GM18909 (cell line): ENCODE measurements at regions not wholly inside any gene's neighbourhood (a gene's known extent, or its start where the extent isn't known, plus 50 kb on each side); places are given as distances from the start of the nearest gene placed in this dataset.

Experiments used
- ATAC-seq: cut with Tn5 transposase; IDR thresholded peaks from one replicate; pipeline ENCODE4 v1.9.1; 2021; ENCODE audit warnings: mild to moderate bottlenecking; ENCODE audit not compliant: unreplicated experiment, poor library complexity

DNA sequence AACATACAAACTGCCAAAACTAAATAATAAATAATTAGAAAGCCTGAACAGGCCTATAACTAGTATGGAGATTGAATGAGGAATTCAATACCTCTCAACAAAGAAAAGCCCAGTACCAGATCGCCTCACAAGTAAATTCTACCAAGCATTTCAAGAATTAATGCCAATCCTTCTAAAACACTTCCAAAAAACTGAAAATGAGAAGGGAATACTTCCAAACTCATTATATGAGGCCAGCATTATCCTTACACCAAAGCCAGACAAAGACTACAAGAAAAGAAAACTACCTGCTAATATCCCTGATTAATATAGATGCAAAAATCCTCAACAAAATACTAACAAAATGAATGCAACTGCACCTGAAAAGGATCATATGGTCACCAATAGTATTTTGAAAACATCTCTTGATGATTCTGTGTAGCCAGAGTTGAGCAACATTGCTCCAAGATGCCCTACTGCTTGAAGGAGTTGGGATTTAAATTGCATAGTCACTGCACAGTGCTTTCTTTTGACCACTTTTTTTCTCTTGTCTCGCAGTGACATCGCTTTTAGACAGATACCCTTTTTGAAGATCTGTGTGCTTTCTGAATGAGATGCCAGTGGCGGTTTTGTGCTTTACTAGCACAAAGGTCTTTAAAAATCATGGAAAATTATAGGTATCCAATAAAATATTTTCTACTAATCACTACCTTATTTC, 487.2 kb upstream of the RASGRP1 start:
- ATAC-seq: no peak

DNA sequence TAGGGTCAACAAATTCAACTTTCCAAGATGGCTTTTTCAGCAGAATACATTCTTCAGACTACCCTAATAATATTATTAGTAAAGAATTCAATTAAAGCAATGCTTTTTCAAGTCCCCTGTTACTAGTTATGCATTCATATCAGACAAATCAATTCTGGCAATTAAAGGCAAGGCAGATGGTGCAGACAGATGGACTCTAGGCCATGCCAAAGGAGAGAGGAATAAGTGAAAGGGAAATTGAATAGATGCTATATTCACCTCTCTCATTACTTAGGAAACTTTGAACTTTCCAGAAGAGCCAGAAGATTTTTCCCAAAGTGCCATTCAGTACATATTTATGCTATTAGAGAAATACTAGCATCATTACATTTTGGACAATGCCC, 487.7 kb upstream of the RASGRP1 start:
- ATAC-seq: no peak

DNA sequence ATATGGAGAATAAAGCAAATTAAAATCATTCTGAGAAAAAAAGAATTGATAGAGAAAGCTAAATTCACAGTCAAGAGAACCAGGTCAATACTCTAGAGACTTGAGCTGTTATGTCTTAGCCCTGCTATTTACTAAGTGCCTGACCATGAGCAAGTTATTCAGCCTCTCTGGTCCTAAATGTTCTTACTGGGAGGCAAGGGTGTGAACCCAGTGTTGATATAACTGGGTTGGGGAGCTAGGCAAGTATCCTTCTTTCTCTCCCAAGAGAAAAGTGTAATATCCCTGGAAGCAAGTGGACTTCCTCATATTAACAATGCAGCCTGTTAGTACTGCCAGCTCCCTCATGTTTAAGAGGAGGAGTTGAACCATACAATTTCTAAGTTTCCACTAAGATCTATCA, 488.9 kb upstream of the RASGRP1 start:
- no peak for ATAC-seq

DNA sequence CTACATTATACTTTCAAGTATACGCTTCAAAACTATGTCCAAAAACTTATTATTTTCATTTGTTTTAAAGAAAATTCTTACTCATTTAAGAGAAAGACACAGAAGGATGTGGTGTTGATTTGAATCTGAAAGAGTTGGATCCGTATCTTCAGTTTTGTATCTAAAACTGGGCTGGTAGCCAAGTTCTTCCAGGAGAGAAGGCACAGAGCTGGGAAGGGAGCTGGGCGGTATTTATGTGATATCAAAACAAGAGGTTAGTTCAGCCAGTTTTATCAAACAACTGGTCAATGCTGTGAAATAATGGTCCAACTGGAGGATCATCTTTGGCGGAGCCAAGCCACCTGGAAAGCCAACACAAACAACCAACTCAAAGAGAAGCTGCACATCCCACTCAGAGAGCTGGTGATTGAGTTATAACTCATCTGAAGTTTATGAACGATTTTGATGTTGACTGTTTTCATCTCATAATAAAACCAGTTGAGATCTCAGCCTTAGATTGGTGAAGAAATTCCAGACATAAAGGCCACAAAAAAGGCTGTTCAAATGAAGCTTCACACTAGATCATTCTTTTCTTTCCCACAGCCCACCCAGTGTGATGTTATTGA, 489.6 kb upstream of the RASGRP1 start:
- ATAC-seq: no peak

DNA sequence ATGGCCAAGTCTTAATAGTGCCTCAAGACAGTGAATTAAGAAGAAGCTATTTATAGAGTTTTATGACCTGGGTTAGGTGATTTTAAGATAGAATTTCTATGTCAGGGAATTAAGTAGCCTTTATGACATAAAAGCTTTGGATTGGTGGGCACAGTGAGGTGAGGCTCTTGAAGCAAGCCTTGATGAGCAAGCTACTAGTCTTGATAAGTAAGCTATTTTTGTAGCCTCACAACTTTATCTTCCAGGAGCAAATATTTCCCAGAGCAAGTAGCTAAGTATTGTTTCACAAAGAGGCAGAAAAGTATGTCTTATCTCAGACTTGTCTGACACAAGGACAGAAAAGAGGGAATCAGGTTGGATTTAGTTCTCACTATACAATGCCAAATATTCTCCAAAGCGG, 491.7 kb upstream of the RASGRP1 start:
- ATAC-seq: no peak

DNA sequence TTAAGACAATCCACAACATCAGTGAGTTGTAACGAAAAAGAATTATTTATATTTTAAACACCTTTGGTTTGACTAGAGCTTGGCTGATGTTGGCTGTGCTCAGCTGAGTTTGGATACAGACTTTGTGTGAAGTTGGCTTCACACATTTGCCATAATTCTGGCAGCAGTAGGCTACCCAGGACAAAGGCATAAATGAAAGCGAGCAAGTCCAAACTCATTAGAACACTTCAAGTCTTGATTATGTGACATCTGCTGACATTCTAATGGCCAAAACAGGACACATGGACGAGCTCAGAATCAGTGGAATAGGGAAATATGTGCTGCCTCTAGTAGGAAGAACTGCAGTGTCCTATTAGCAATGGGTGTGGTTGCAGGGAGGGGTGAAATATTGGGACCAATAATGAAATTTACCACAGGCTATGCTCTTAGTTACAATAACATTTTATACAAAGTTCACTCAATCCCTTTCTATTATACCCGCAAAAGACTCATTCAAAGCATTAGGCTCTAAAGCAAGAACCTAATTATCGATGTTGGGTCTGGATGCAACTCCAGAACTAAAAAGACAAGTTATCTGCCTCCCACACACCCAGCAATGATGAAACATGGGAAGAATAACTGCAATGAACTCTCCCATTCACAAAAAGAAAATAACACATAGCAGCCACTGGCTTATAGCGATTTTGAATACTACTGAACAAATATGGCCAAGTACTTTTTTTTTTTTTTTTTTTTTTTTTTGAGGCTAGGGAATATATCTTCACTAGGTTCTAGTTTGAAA, 493.9 kb upstream of the RASGRP1 start:
- ATAC-seq: no peak

DNA sequence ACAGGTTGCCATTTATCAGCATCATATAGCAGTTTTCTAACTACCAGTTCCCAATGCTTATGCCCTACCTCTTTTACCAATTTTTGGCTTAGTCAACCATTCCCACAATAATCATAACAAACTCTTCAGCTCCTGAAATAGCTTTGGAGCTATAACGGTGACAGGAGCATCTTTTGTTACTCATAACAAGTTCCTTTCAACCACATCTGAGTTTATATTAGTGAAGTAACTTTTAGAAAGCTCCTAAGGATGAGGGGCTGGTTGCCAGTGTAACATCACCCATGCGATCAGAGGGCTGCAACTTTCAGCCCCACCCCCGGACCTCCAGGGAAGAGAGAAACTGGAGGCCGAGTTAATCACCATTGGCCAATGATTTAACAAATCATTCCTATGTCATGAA, 495.3 kb upstream of the RASGRP1 start:
- ATAC-seq: no peak

DNA sequence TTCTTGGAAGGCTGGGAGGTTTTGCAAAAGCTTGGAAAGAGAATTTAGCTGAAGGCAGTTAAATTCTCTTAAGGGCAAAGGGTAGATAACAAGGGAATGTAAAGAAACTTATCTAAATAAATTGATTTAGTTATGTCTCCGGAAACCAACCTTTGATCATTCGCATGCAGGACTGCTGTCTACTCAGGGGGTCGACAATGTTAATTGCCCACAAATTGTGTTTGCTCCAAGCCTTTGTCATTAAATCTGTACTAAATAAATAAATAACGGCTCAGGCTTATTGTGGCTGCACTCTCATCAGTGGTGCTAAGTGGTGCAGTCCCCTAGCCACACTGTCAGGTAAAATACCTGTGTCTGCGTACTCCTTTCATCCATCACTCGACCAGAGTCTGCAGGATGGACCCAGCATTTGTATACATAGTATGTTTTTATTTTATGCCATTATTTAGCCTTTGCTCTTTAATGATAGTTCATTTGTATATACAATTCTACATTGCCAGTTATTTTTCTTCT, 497.4 kb upstream of the RASGRP1 start:
- ATAC-seq: no peak

DNA sequence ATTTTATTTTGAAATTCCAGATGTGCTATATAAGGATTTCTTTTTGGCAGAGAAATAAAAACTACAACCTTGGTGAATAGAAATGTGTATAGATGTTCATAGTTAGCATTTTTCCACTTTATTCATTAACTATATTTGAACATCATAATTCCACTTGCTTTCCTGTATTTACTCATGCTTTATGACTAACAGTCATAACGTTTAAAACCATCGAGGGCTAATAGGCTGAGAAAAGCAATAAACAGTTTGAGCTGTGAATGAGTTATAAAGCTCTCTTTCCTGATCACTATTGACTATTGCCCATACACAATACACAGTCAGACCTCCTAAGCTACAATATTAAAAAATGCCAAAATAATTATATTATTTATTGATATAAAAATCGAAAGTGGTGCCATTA, 502.1 kb upstream of the RASGRP1 start:
- ATAC-seq: no peak

DNA sequence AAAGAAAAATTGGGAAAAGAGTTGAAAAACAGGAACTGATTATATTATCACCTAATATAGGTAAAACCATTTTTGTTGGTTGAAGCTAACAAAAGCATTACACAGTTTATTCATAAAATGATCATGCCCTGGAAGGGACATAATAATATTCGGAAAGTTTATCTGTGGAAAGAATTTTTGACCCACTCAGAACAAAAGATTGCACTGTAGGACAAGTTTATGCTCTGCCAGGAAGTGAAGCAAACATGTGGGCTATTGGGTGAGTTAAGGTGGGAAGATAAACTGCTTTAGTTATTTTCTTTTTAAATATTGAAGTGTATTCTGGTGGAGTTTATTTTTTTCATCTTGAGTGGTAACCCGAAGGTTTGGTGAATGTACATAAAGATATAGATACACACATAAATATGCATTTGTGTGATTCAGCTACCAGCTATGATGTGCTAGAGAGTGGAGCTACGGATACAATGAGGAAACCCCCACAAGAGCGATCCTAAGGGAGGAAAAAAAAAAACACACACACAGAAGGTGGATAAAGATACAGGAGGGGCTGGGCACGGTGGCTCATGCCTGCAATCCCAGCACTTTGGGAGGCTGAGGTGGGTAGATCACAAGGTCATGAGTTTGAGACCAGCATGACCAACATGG, 506.4 kb upstream of the THBS1 start:
- no peak for ATAC-seq

DNA sequence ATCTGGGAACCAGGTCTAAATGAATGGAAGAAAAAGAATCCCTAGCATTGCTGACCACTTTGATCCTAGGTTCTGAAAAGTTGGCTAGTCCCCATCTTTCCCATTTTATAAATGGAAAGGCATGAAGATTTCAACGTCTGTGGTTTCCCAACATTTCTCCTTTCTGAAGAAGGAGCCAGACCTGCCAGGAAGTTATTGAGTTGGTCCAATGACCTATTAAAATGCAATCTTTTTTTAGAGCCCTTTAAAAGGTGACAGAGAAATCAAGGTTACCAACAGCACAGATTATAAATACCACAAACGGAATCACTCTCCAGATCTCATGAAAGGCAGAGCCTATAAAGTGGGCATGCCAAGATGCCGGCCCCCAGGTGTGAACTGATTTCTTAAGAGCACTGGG, 505.6 kb upstream of the THBS1 start:
- ATAC-seq: no peak

DNA sequence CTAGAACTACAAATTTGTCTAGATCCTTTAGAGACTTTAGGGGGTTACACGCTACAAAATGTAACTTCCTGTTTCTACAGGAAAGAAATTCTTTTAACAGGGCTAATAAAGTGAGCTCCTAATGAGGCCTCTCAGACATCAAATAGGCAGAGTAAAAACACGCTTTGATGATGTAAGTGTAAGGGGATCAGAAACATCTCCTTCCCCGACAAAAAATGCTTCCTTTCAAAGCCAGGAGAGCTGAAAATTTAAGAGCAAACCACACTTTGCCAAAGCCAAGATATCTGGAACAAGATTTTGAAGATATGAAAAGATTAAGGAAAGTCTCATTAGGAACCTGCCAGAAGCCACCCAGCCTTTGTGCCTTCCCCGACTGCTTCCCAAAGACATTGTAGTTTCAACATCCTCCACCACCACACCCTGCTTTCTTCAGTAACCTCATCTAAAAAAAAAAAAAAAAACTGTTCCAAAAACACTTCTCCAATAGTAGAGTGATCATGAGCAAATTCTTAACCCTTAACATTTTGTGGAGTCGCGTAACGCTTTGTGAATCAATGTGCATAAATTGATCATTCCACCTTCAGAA, 505.0 kb upstream of the THBS1 start:
- ATAC-seq: no peak

DNA sequence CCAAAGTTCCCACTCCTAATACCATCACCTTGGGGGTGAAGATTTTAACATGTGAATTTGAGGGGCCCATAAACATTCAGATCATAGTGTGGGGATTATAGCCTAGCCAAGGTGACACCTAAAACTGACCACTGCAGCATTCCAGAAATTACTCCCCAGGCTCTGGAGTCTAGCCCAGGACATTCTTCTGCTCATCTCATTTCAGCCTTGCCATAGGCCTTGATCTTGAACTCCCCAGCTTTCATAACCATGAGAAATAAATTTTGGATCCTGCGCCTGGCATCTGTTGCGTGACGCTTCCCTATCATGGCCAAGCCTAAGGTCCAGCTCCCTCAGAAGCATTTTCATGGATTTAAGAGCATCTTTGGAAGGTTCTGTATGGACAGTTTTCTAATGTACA, 502.9 kb upstream of the THBS1 start:
- ATAC-seq: no peak

DNA sequence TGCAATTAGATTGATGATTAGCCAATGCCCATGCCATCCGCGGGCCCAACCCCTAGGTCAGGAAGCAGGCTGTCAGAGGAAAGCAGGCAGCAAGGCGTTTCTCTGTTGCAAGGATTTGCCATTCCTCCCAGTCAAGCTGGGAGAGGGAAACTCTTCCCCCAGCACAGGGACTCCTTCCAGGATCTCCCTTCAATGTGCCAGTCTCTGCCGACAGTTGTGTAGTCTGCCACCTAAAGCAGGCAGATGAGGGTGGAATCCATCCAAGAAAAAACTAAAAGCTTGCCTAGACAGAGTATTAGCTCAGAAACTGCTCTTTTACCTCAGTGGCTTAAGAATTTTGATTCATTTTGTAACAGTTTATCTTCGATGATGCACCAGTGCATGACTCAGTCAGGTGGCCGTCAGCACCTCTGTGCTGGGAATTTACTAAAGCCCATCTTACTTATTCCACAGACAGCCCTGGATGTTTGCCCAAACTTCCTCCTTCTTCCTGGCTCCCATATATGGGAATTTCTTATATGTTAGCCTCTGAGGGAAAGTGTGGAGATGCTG, 501.5 kb upstream of the THBS1 start:
- ATAC-seq: no peak

DNA sequence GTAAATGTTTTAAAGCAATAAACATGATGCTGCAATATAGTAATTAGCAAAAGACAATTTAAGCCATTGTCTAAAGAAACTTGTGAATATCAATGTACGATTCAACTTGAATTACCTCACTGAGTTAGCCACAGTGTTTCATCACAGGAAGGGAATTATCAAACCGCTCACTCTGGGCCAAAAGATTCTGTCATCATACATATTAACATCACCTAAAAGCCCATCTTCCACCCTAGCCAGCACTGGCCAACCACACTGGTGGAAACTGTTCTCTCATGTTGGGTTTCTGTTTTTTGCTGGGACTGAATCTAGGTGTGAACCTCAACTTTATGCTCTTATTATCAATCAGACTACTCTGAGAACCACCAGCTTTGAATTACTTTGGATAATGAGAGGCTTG, 497.7 kb upstream of the THBS1 start:
- ATAC-seq: no peak

DNA sequence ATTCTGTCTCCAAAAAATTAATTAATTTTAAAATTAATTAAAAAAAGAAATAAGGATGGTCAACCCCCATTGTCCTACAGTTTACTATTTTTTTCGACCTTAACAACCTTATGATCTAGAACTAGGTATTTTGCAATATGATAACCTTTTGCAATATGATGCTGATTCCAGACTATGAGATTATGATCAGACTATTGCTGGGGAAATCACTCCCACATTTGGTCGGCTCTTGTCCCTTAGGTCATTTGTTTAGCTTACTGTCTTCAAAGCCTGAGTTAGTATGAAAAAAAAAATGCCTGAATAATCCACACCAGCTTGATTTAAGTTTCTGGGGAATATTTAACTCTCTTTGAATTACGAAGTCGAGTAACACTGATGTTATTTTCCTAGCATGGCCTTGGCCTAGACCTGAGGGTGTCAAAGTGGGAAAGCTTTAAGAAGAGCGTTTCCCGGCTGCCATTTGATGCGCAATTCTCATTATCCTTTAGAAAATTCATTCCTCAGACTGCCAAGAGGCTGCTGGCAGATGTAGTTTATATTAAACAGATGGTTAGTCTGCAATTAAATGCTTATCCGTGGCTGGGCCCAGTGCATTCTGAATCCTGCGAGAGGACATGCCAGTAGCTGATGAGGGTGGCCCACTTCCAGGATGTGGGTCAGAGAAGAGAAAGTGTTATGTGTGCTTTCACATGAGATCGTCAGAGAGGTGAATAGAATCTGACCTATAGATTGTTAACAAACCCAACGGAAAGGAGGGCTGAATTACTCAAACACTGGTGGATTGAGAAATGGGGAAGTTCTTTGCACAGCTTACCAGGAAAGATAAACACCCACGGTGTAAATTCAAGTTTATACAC, 496.0 kb upstream of the THBS1 start:
- no peak for ATAC-seq

DNA sequence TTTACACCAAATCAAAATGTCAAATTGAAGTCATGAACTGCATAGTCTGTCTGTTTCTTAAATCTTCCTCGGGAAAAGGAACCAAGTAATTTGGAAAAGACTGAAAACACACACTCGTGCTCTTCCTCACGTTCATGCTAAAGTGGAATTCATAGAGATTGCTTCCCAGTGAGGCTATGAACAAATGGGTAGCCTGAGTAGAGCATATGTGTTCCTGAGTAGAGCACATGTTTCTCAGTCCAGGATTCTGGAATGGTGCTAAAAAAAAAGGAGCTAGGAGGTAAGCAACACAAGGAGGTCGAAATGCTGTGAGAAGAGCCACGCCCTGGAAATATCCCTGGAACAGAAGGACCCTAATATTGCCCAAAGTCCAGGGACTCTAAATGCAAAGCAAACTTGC, 494.2 kb upstream of the THBS1 start:
- ATAC-seq: no peak

DNA sequence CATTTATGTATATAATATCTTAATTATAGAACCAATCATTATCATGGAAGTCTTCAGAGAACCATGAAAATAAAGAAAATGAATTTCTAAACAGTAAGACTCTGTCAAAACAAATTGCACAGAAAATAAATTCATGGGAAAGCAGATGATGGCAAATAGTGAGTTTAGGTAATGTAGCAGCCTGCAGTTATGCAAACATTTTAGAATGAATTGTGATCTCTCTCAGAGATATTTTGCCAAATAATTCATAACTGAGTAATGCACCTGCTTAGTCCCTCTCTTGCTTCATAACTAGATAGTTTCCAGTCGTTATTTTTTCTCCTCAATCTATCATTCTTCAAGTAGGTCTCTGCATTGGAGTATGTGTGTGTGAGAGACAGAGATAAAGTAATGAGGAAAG, 492.7 kb upstream of the THBS1 start:
- ATAC-seq: no peak

DNA sequence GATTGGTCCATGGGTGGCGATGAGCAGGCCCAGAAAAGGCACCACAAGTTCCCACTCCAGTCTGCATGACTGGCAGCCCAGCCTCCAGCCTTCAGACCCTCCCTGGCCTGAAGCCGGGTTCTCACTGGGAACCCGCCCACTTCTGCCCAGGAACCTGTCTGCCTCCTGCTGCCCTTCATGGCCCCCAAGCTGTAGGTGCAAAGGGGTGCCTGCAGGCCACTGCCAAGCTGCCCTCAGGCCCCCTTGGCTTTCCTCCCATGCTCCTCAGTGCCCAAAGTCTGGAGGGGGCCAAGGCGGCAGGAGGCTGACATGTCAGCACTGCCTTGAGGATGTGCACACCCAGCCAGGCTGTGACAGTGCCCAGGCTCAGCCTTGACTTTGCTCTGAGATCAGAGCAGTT, 488.5 kb upstream of the THBS1 start:
- ATAC-seq: no peak
